ENCODE measurements at regions not wholly inside any gene's neighbourhood (a gene's known extent, or its start where the extent isn't known, plus 50 kb on each side); places are given as distances from the start of the nearest gene placed in this dataset.

GRCh38 chr7:133150760-133151159, 68.9 kb upstream of the CHCHD3 start:
- H3K79me2 ChIP-seq (ENCODE audit: control insufficient read depth, insufficient read depth, low read length), result no peaks in the 10 kb centered on the region
- no peak overlapping the region for H2AFZ ChIP-seq (ENCODE audit: low read length)

DNA sequence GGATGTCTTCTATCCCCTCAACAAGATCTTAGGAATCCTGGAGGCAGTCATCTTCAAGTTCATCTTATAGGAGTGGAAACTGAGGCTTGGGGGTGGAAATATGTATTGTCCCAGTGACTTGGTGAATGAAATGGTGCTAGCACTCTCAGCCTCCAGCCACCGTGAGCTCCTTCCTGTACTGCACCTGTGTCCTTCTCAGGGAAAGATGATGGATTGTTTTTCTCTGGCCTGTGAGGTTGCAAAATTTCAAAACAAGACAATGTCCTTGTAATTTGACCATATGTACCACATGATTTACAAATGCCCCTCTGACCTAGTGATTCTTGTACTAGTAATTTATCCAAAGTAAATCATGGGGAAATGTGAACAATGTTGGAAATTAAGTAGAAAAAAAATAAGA, 71.0 kb upstream of the CHCHD3 start:
- H3K27me3 ChIP-seq (ENCODE audit: control insufficient read depth, insufficient read depth, low read length), result no peaks in the 10 kb centered on the region

More at GRCh38 chr7:133150760-133151159, 68.9 kb upstream of the CHCHD3 start:
- no peaks in the 10 kb centered on the region for H4K20me1 ChIP-seq (ENCODE audit: control insufficient read depth, extremely low read depth, insufficient read depth, low read length)
- no peak for TF ChIP-seq CTCF (conservative IDR thresholded peaks at IDR 0.05 in 1 of 2, IDR thresholded peaks at IDR 0.05 in 1 of 2; ENCODE audit: low read depth in 1 of 2, low read length in 2 of 2)
- no peak for TF ChIP-seq EZH2 (IDR thresholded peaks at IDR 0.05; ENCODE audit: low read length, missing control alignments)
- H3K9me3 ChIP-seq (ENCODE audit: control insufficient read depth, insufficient read depth, low read depth, low read length), result no peaks in the 10 kb centered on the region
- H3K4me3 ChIP-seq (replicated peaks in 1 of 4; ENCODE audit: control extremely low read depth in 1 of 4, insufficient read depth in 1 of 4, low read depth in 3 of 4, low read length in 4 of 4), result no peak overlapping the region
- no peaks in the 10 kb centered on the region for H3K36me3 ChIP-seq (ENCODE audit: control insufficient read depth, insufficient read depth, low read length)
- H3K4me2 ChIP-seq (ENCODE audit: extremely low read depth, insufficient read depth, low read length), result no peak overlapping the region
- H3K27ac ChIP-seq (ENCODE audit: insufficient read depth, low read length), result no peak overlapping the region
- DNase-seq (ENCODE audit: low read depth in 2 of 2), result no peak
- no peaks in the 10 kb centered on the region for H3K27me3 ChIP-seq (ENCODE audit: control insufficient read depth, insufficient read depth, low read length)
- H3K9ac ChIP-seq (ENCODE audit: insufficient read depth, low read length), result no peak overlapping the region
- H3K4me1 ChIP-seq (ENCODE audit: control insufficient read depth, extremely low read depth, insufficient read depth, low read length), result no peaks in the 10 kb centered on the region

DNA sequence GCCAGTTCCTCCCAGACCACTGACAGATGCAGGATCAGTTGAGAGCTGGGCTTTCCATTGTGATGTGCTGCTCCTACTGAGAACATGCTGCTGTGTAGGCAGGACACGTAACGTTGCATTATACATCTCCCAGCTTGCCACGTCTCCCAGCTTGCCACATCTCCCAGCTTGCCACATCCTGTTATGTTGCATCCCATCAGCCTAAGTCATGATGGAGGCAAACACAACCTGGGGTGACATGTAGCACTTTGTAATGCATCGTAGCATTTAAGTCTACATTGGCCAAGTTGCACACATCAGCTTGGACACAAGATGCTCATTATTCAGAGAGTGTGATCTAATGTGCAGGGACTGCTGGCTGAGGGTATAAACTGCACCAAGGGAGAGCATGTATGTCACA, 73.3 kb upstream of the CHCHD3 start:
- Histone ChIP-seq H3K4me2 (ENCODE audit: extremely low read depth, insufficient read depth, low read length) (no peak overlapping the region), H3K36me3 (ENCODE audit: control insufficient read depth, insufficient read depth, low read length) (no peaks in the 10 kb centered on the region), H3K27ac (ENCODE audit: insufficient read depth, low read length) (no peak overlapping the region), H3K27me3 (ENCODE audit: control insufficient read depth, insufficient read depth, low read length) (no peaks in the 10 kb centered on the region), H2AFZ (ENCODE audit: low read length) (no peak overlapping the region), H3K79me2 (ENCODE audit: control insufficient read depth, insufficient read depth, low read length) (no peaks in the 10 kb centered on the region), H3K4me3 (replicated peaks in 1 of 4; ENCODE audit: control extremely low read depth in 1 of 4, insufficient read depth in 1 of 4, low read depth in 3 of 4, low read length in 4 of 4) (no peak overlapping the region), H3K9ac (ENCODE audit: insufficient read depth, low read length) (no peak overlapping the region), H3K9me3 (ENCODE audit: control insufficient read depth, insufficient read depth, low read depth, low read length) (no peaks in the 10 kb centered on the region), H3K4me1 (ENCODE audit: control insufficient read depth, extremely low read depth, insufficient read depth, low read length) (no peaks in the 10 kb centered on the region), H4K20me1 (ENCODE audit: control insufficient read depth, extremely low read depth, insufficient read depth, low read length) (no peaks in the 10 kb centered on the region)
- DNase-seq (ENCODE audit: low read depth in 2 of 2), result no peak
- no peak for TF ChIP-seq CTCF (conservative IDR thresholded peaks at IDR 0.05 in 1 of 2, IDR thresholded peaks at IDR 0.05 in 1 of 2; ENCODE audit: low read depth in 1 of 2, low read length in 2 of 2)
- TF ChIP-seq EZH2 (IDR thresholded peaks at IDR 0.05; ENCODE audit: low read length, missing control alignments), result no peak

More for the DNA sequence above, 71.0 kb upstream of the CHCHD3 start:
- Histone ChIP-seq H3K4me3 (replicated peaks in 1 of 4; ENCODE audit: control extremely low read depth in 1 of 4, insufficient read depth in 1 of 4, low read depth in 3 of 4, low read length in 4 of 4) (no peak overlapping the region), H3K4me1 (ENCODE audit: control insufficient read depth, extremely low read depth, insufficient read depth, low read length) (no peaks in the 10 kb centered on the region), H3K36me3 (ENCODE audit: control insufficient read depth, insufficient read depth, low read length) (no peaks in the 10 kb centered on the region), H3K9me3 (ENCODE audit: control insufficient read depth, insufficient read depth, low read depth, low read length) (no peaks in the 10 kb centered on the region), H3K9ac (ENCODE audit: insufficient read depth, low read length) (no peak overlapping the region), H3K27ac (ENCODE audit: insufficient read depth, low read length) (no peak overlapping the region), H2AFZ (ENCODE audit: low read length) (no peak overlapping the region), H3K4me2 (ENCODE audit: extremely low read depth, insufficient read depth, low read length) (no peak overlapping the region), H4K20me1 (ENCODE audit: control insufficient read depth, extremely low read depth, insufficient read depth, low read length) (no peaks in the 10 kb centered on the region), H3K79me2 (ENCODE audit: control insufficient read depth, insufficient read depth, low read length) (no peaks in the 10 kb centered on the region)
- TF ChIP-seq CTCF (conservative IDR thresholded peaks at IDR 0.05 in 1 of 2, IDR thresholded peaks at IDR 0.05 in 1 of 2; ENCODE audit: low read depth in 1 of 2, low read length in 2 of 2) (no peak), EZH2 (IDR thresholded peaks at IDR 0.05; ENCODE audit: low read length, missing control alignments) (no peak)
- DNase-seq (ENCODE audit: low read depth in 2 of 2), result no peak

Measured in fibroblast of lung (primary cell).